ENCODE measurements at regions not wholly inside any gene's neighbourhood (a gene's known extent, or its start where the extent isn't known, plus 50 kb on each side); places are given as distances from the start of the nearest gene placed in this dataset.

DNA sequence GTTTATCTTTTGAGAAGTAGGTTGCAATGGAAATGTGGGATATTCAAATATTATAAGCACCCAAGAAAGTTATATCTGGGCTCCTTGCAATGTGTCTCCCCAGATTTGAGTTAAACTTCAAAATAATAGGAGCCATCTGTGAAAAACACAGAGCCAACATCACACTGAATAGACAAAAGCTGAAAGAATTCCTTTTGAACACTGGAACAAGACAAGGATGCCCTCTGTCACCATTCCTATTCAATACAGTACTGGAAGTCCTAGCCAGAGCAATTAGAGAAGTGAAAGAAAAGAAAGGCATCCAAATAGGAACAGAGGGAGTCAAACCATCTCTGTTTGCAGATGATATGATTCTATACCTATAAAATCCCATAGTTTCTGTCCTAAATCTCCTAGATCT, 114.3 kb upstream of the IL1RAPL1 start:
- Histone ChIP-seq H3K23ac (ENCODE audit: low read depth, low read length, poor library complexity) (no peak overlapping the region), H2BK120ac (ENCODE audit: low read depth, low read length) (no peak overlapping the region), H4K8ac (ENCODE audit: low read depth, low read length) (no peak overlapping the region), H3K36me3 (replicated peaks in 1 of 2; ENCODE audit: control insufficient read depth in 2 of 2, insufficient read depth in 2 of 2, low read length in 2 of 2) (no peaks in the 10 kb centered on the region), H3K9me3 (replicated peaks in 1 of 2; ENCODE audit: control insufficient read depth in 2 of 2, insufficient read depth in 1 of 2, low read depth in 1 of 2, low read length in 2 of 2) (no peaks in the 10 kb centered on the region), H3K4me3 (ENCODE audit: low read length in 2 of 2) (no peak overlapping the region), H3K9ac (ENCODE audit: low read depth, low read length, poor library complexity) (no peak overlapping the region), H3K4ac (ENCODE audit: low read length) (no peak overlapping the region), H2AFZ (ENCODE audit: low read length) (no peak overlapping the region), H3K14ac (ENCODE audit: low read length) (no peak overlapping the region), H3K18ac (ENCODE audit: low read length) (no peak overlapping the region), H3K27me3 (ENCODE audit: control insufficient read depth in 3 of 3, insufficient read depth in 3 of 3, low read depth in 1 of 3, low read length in 3 of 3) (no peaks in the 10 kb centered on the region), H3K79me1 (ENCODE audit: low read depth, low read length) (no peaks in the 10 kb centered on the region), H2BK15ac (ENCODE audit: low read length) (no peak overlapping the region), H2AK5ac (ENCODE audit: low read depth, low read length) (no peak overlapping the region), H3K4me2 (ENCODE audit: insufficient read depth, low read length, poor library complexity, severe bottlenecking) (no peak overlapping the region), H3K27ac (replicated peaks; ENCODE audit: low read length) (peak overlapping the region; percentile 69), H2BK5ac (ENCODE audit: low read length) (no peak overlapping the region), H4K91ac (ENCODE audit: low read depth, low read length, poor library complexity) (no peak overlapping the region), H3K4me1 (ENCODE audit: control insufficient read depth in 2 of 2, insufficient read depth in 1 of 2, low read depth in 1 of 2, low read length in 2 of 2) (no peaks in the 10 kb centered on the region), H2BK12ac (ENCODE audit: low read length) (no peak overlapping the region)
- no peak for DNase-seq (ENCODE audit: low spot score)

GRCh38 chrX:28487818-28488217, 99.4 kb upstream of the IL1RAPL1 start:
- no peak overlapping the region for H3K14ac ChIP-seq (ENCODE audit: low read length)
- H3K36me3 ChIP-seq (replicated peaks in 1 of 2; ENCODE audit: control insufficient read depth in 2 of 2, insufficient read depth in 2 of 2, low read length in 2 of 2): no peaks in the 10 kb centered on the region
- H2AK5ac ChIP-seq (ENCODE audit: low read depth, low read length): no peak overlapping the region
- H3K23ac ChIP-seq (ENCODE audit: low read depth, low read length, poor library complexity): no peak overlapping the region
- H3K9me3 ChIP-seq (replicated peaks in 1 of 2; ENCODE audit: control insufficient read depth in 2 of 2, insufficient read depth in 1 of 2, low read depth in 1 of 2, low read length in 2 of 2): no peaks in the 10 kb centered on the region
- no CpG with 5 or more reads among the region's 3 CpGs for WGBS, 2 donors (ENCODE audit: extremely low coverage in 2 of 2, insufficient read length in 2 of 2, insufficient replicate concordance in 1 of 2)
- H4K91ac ChIP-seq (ENCODE audit: low read depth, low read length, poor library complexity): no peak overlapping the region
- H3K79me1 ChIP-seq (ENCODE audit: low read depth, low read length): no peaks in the 10 kb centered on the region
- H3K4me3 ChIP-seq (ENCODE audit: low read length in 2 of 2): no peak overlapping the region
- no peak overlapping the region for H4K8ac ChIP-seq (ENCODE audit: low read depth, low read length)
- no peak overlapping the region for H2AFZ ChIP-seq (ENCODE audit: low read length)
- H3K18ac ChIP-seq (ENCODE audit: low read length): no peak overlapping the region
- H3K9ac ChIP-seq (ENCODE audit: low read depth, low read length, poor library complexity): no peak overlapping the region
- H3K4me2 ChIP-seq (ENCODE audit: insufficient read depth, low read length, poor library complexity, severe bottlenecking): no peak overlapping the region
- no peaks in the 10 kb centered on the region for H3K27me3 ChIP-seq (ENCODE audit: control insufficient read depth in 3 of 3, insufficient read depth in 3 of 3, low read depth in 1 of 3, low read length in 3 of 3)
- no peak overlapping the region for H2BK12ac ChIP-seq (ENCODE audit: low read length)
- H3K4ac ChIP-seq (ENCODE audit: low read length): no peak overlapping the region
- no peak overlapping the region for H2BK15ac ChIP-seq (ENCODE audit: low read length)
- H2BK120ac ChIP-seq (ENCODE audit: low read depth, low read length): no peak overlapping the region
- no peak overlapping the region for H2BK5ac ChIP-seq (ENCODE audit: low read length)
- H3K4me1 ChIP-seq (ENCODE audit: control insufficient read depth in 2 of 2, insufficient read depth in 1 of 2, low read depth in 1 of 2, low read length in 2 of 2): no peaks in the 10 kb centered on the region
- no peak for DNase-seq (ENCODE audit: low spot score)
- H3K27ac ChIP-seq (replicated peaks; ENCODE audit: low read length): no peak overlapping the region

DNA sequence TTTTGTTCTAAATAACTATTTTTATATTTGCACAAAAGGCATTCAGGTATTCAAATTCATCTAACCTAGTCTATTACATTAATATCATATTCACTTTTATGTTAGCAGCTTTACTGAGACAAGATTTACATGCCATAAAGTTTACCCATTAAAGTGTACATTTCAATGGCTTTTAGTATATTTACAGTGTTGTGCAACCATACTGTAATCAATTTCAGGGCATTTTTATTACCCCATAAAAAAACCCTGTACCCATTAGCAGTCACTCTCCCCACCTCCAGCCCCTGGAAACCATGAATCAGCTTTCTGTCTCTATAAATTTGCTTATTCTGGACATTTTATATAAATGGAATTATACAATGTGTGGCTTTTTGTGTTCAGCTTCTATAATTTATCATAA, 95.9 kb upstream of the IL1RAPL1 start:
- Histone ChIP-seq H2AFZ (ENCODE audit: low read length) (no peak overlapping the region), H3K4me3 (ENCODE audit: low read length in 2 of 2) (no peak overlapping the region), H3K36me3 (replicated peaks in 1 of 2; ENCODE audit: control insufficient read depth in 2 of 2, insufficient read depth in 2 of 2, low read length in 2 of 2) (no peaks in the 10 kb centered on the region), H3K14ac (ENCODE audit: low read length) (no peak overlapping the region), H3K18ac (ENCODE audit: low read length) (no peak overlapping the region), H3K9me3 (replicated peaks in 1 of 2; ENCODE audit: control insufficient read depth in 2 of 2, insufficient read depth in 1 of 2, low read depth in 1 of 2, low read length in 2 of 2) (no peaks in the 10 kb centered on the region), H2BK5ac (ENCODE audit: low read length) (no peak overlapping the region), H3K9ac (ENCODE audit: low read depth, low read length, poor library complexity) (no peak overlapping the region), H2BK15ac (ENCODE audit: low read length) (no peak overlapping the region), H2BK12ac (ENCODE audit: low read length) (no peak overlapping the region), H3K23ac (ENCODE audit: low read depth, low read length, poor library complexity) (no peak overlapping the region), H3K27me3 (ENCODE audit: control insufficient read depth in 3 of 3, insufficient read depth in 3 of 3, low read depth in 1 of 3, low read length in 3 of 3) (no peaks in the 10 kb centered on the region), H3K4ac (ENCODE audit: low read length) (no peak overlapping the region), H4K91ac (ENCODE audit: low read depth, low read length, poor library complexity) (no peak overlapping the region), H2AK5ac (ENCODE audit: low read depth, low read length) (no peak overlapping the region), H3K4me2 (ENCODE audit: insufficient read depth, low read length, poor library complexity, severe bottlenecking) (no peak overlapping the region), H2BK120ac (ENCODE audit: low read depth, low read length) (no peak overlapping the region), H3K79me1 (ENCODE audit: low read depth, low read length) (no peaks in the 10 kb centered on the region), H4K8ac (ENCODE audit: low read depth, low read length) (no peak overlapping the region), H3K27ac (replicated peaks; ENCODE audit: low read length) (no peak overlapping the region), H3K4me1 (ENCODE audit: control insufficient read depth in 2 of 2, insufficient read depth in 1 of 2, low read depth in 1 of 2, low read length in 2 of 2) (peaks cover 0 to 3% of the 10 kb centered on the region in 2 donors)
- no peak for DNase-seq (ENCODE audit: low spot score)

DNA sequence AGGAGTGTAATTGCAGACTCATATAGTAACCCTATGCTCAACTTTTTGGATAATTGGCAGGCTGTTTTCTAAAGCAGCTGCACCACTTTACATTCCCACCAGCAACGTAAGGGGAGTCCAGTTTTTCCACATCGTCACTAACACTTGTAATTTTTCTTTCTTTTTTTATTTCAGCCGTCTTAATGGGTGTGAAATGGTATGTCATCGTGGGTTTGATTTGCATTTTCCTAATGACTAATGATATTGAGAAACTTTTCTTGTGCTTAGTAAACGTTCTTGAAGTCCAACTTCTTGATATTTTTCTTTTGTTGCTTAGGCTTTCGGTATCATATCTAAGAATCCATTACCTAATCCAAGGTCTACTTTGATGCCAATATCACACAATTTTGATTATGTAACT, 95.3 kb upstream of the IL1RAPL1 start:
- no peak for DNase-seq (ENCODE audit: low spot score)
- peaks cover 0 to 3% of the 10 kb centered on the region in 2 donors for H3K4me1 ChIP-seq (ENCODE audit: control insufficient read depth in 2 of 2, insufficient read depth in 1 of 2, low read depth in 1 of 2, low read length in 2 of 2)
- H3K4me2 ChIP-seq (ENCODE audit: insufficient read depth, low read length, poor library complexity, severe bottlenecking): no peak overlapping the region
- no peaks in the 10 kb centered on the region for H3K27me3 ChIP-seq (ENCODE audit: control insufficient read depth in 3 of 3, insufficient read depth in 3 of 3, low read depth in 1 of 3, low read length in 3 of 3)
- no peak overlapping the region for H2BK5ac ChIP-seq (ENCODE audit: low read length)
- WGBS, 2 donors (ENCODE audit: extremely low coverage in 2 of 2, insufficient read length in 2 of 2, insufficient replicate concordance in 1 of 2): no CpG with 5 or more reads among the region's 6 CpGs
- H3K18ac ChIP-seq (ENCODE audit: low read length): no peak overlapping the region
- H3K9me3 ChIP-seq (replicated peaks in 1 of 2; ENCODE audit: control insufficient read depth in 2 of 2, insufficient read depth in 1 of 2, low read depth in 1 of 2, low read length in 2 of 2): no peaks in the 10 kb centered on the region
- H3K23ac ChIP-seq (ENCODE audit: low read depth, low read length, poor library complexity): no peak overlapping the region
- no peak overlapping the region for H3K14ac ChIP-seq (ENCODE audit: low read length)
- no peak overlapping the region for H2AK5ac ChIP-seq (ENCODE audit: low read depth, low read length)
- H2BK15ac ChIP-seq (ENCODE audit: low read length): no peak overlapping the region
- H2BK120ac ChIP-seq (ENCODE audit: low read depth, low read length): no peak overlapping the region
- H3K9ac ChIP-seq (ENCODE audit: low read depth, low read length, poor library complexity): no peak overlapping the region
- no peak overlapping the region for H3K4me3 ChIP-seq (ENCODE audit: low read length in 2 of 2)
- H3K79me1 ChIP-seq (ENCODE audit: low read depth, low read length): no peaks in the 10 kb centered on the region
- H3K27ac ChIP-seq (replicated peaks; ENCODE audit: low read length): no peak overlapping the region
- H4K91ac ChIP-seq (ENCODE audit: low read depth, low read length, poor library complexity): no peak overlapping the region
- H2AFZ ChIP-seq (ENCODE audit: low read length): no peak overlapping the region
- H3K4ac ChIP-seq (ENCODE audit: low read length): no peak overlapping the region
- no peak overlapping the region for H2BK12ac ChIP-seq (ENCODE audit: low read length)
- no peaks in the 10 kb centered on the region for H3K36me3 ChIP-seq (replicated peaks in 1 of 2; ENCODE audit: control insufficient read depth in 2 of 2, insufficient read depth in 2 of 2, low read length in 2 of 2)
- H4K8ac ChIP-seq (ENCODE audit: low read depth, low read length): no peak overlapping the region
